ENCODE measurements at regions not wholly inside any gene's neighbourhood (a gene's known extent, or its start where the extent isn't known, plus 50 kb on each side); places are given as distances from the start of the nearest gene placed in this dataset.

DNA sequence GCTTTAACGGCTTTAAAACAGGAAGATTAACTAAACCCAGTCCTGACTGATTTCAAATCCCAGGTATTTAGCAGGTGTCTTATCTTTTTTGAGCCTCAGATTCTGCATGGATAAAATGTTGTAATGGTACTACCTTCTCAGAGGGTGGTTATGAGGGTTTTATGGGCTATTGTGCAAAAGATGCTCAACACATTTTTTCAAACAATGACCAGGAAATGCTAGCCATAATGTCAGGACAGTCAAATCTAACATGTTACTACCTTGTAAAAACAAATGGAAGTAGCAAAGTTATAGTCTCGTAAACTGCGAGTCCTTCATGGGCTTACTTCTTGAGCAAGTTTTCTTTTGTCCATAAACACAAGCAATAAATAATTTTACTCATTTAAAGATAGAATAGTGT, 162.1 kb upstream of the TFPI start:
- TF ChIP-seq GATA3 (IDR thresholded peaks at IDR 0.05; ENCODE audit: low read depth, low read length) (no peak), GATA2 (IDR thresholded peaks at IDR 0.05; ENCODE audit: low read depth, low read length) (no peak)

DNA sequence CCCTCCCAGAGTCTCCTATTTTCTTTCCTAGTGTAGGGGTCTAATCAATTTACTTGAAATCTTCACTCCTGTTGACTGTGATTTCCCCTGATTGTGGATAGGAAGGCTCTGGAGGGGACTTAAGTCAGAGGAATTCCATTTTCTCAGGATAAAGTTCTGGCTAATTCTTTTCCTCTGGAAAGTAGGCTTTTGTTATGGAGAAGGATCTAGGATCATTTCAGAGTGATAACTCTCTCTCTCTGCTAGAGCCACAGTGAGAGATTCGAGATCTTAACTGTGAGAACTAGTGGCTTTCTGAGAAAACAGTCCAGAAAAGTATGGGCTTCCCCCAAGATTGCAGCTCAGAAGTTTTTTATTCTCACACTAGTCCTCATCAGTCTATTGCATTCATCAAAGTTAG, 163.9 kb upstream of the TFPI start:
- TF ChIP-seq GATA3 (IDR thresholded peaks at IDR 0.05; ENCODE audit: low read depth, low read length) = no peak
- TF ChIP-seq GATA2 (IDR thresholded peaks at IDR 0.05; ENCODE audit: low read depth, low read length) = no peak

DNA sequence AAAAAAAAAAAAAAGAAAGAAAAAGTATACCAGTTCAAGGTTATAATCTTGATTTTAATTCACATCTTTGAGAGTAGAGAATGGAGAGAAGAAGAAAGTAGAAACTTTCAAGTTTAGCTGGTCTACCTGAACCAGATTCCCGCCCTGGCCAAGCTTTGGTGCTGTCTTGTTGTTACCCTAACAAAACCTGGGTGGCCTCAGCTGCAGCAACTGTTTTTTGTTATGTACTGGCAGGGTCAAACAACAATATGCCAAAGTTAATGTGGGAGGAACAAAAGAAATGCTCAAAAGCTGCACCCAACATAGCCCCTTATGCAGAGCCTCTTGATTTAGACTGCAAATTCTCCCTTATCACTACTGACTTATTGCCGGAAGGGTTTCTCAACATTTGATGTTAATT, 165.3 kb upstream of the TFPI start:
- TF ChIP-seq GATA3 (IDR thresholded peaks at IDR 0.05; ENCODE audit: low read depth, low read length) = no peak
- no peak for TF ChIP-seq GATA2 (IDR thresholded peaks at IDR 0.05; ENCODE audit: low read depth, low read length)

DNA sequence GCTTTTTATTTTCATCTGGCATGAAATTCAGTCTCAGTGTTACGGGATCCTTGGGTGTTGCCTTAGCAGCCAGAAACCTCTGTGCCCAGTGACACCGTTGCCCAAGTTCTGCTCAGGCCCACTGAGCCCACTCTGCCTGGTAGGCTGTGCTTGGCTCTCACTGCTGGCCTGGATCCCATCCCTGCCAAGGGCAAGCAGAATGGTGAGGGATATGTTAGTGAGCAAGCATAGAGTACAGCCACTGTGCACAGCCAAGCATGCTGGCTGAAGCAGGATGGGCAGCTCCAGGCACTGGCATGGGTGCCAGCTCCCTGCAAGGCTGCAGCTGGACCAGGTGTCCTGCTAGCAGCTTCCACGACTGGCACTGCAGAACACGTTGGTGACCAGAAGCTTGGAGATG, 194.7 kb upstream of the TFPI start:
- no peak for TF ChIP-seq GATA2 (IDR thresholded peaks at IDR 0.05; ENCODE audit: low read depth, low read length)
- no peak for TF ChIP-seq GATA3 (IDR thresholded peaks at IDR 0.05; ENCODE audit: low read depth, low read length)

DNA sequence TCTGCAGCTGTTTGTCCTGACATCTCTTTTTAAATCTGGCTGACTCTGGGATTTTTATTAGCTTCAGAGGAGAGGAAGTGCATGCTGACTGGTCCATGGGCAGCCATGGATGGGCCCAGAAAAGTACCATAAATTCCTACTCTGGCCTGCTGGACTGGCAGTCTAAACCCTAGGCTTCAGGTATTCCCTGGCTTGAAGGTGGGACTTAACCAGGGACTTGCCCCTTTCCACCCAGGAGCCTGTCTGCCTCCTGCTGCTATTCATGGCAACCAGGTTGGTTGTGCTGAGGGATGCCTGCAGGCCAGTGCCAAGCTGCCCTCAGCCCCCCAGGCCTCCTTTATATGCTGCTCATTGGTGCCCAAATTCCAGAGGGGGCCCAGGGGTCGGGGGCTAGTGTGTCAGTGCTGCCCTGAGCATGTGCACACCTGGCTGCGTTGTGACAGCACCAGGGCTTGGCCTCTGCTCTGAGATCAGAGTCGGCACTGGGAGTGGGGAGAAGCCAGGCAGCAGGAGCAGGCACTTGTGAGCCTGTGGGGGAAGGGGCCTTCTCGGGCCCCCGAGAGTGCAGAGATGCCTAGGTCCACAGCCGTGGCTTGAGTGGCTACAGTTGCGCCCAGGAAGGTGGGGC, 195.7 kb upstream of the TFPI start:
- TF ChIP-seq GATA3 (IDR thresholded peaks at IDR 0.05; ENCODE audit: low read depth, low read length) (no peak), GATA2 (IDR thresholded peaks at IDR 0.05; ENCODE audit: low read depth, low read length) (no peak)

DNA sequence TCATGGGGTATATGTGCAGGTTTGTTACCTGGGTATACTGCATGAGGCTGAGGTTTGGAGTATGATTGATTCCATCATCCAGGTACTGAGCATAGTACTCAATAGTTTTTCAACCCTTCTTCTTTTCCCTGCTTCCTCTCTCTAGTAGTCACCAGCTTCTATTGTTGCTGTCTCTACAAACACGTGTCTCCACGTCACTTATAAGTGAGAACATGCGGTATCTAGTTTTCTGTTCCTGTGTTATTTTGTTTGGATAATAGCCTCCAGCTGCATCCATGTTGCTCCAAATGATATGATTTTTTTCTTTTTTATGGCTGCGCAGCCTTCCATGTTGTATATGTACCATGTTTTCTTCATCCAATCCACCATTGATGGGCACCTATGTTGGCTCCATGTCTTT, 214.8 kb upstream of the TFPI start:
- no peak for TF ChIP-seq GATA3 (IDR thresholded peaks at IDR 0.05; ENCODE audit: low read depth, low read length)
- TF ChIP-seq GATA2 (IDR thresholded peaks at IDR 0.05; ENCODE audit: low read depth, low read length) = no peak

DNA sequence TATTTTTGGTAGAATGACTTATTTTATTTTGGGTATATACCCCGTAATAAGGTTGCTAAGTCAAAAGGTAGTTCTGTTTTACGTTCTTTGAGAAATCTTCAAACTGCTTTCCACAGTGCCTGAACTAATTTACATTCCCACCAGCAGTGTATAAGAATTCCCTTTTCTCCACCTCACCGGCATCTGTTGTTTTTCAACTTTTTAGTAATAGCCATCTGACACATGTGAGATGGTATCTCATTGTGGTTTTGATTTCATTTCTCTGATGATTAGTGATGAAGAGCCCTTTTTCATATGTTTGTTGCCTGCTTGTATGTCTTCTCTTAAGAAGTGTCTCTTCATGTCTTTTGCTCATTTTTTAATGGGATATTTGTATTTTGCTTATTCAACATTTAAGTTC, 215.2 kb upstream of the TFPI start:
- TF ChIP-seq GATA2 (IDR thresholded peaks at IDR 0.05; ENCODE audit: low read depth, low read length) (no peak), GATA3 (IDR thresholded peaks at IDR 0.05; ENCODE audit: low read depth, low read length) (no peak)

DNA sequence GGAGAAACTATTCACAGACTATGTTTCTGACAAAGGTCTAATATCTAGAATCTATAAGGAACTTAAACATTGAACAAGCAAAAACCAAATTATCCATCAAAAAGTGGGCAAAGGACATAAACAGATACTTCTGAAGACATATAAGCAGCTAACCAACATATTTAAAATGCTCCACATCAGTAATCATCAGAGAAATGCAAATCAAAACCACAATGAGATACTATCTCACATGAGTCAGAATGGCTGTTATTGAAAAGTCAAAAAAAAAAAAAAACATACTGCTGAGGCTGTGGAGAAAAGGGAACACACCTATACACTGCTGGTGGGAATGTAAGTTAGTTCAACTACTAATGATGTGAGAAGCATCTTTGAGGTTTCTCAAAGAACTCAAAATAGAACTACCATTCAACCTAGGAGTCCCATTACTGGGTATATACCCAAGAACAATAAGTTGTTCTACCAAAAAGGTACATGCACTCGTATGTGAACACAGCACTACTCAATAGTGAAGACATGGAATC, 220.4 kb upstream of the TFPI start:
- TF ChIP-seq GATA2 (IDR thresholded peaks at IDR 0.05; ENCODE audit: low read depth, low read length) (no peak), GATA3 (IDR thresholded peaks at IDR 0.05; ENCODE audit: low read depth, low read length) (no peak)

DNA sequence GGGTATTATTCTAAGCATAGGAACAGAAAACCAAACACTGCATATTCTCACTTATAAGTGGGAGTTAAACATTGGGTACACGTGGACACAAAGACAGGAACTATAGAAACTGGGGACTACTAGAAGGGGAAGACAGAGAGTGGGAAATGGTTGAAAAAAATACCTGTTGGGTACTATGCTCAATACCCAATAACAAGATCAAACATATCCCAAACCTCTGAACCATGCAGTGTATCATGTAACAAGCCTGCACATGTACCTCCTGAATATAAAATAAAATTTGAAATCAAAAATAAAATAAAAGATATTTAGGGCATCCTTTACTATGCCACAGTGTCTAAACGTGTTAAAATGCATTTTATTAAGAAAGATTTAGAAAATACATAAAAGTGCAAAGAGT, 221.0 kb upstream of the TFPI start:
- TF ChIP-seq GATA2 (IDR thresholded peaks at IDR 0.05; ENCODE audit: low read depth, low read length) (no peak), GATA3 (IDR thresholded peaks at IDR 0.05; ENCODE audit: low read depth, low read length) (no peak)

DNA sequence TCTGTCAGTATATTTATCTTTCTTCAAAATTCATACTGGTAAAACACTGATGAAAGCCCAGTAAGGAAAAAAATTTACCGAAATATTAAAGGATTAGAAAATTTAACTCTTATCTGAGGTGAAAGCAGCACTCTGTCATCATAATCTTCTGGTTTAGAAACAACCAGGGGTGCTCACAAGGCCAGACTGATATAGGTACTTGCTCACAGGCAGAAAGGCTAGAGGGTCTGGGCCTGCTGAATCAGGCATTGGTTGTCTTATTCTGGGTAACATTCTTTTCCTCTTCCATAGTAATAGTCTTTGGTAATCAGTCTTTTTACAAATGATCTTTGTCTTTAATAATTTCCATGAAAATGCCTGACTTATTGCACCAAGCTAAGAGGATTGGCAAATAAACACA, 221.4 kb upstream of the TFPI start:
- TF ChIP-seq GATA3 (IDR thresholded peaks at IDR 0.05; ENCODE audit: low read depth, low read length) = no peak
- TF ChIP-seq GATA2 (IDR thresholded peaks at IDR 0.05; ENCODE audit: low read depth, low read length) = no peak

DNA sequence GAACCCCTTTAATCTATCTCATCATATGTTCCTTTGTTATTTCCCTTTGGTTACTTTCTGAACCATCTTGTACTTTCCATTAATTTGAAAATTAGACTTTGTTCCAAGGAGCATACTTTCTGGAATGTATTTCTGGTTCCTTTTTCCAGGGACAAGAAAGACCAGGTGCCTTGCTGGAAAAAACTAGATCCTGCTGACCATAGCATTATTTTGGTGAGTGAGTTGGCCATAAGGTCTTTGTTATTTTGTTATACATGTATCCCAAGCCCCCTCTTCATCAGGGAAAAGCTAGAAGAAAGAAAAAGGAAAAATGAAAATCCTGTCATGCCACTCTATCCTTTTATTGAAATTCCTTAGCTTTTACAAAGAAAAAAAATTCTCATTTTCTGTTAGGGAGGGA, 228.1 kb upstream of the TFPI start:
- TF ChIP-seq GATA3 (IDR thresholded peaks at IDR 0.05; ENCODE audit: low read depth, low read length) (no peak), GATA2 (IDR thresholded peaks at IDR 0.05; ENCODE audit: low read depth, low read length) (no peak)

DNA sequence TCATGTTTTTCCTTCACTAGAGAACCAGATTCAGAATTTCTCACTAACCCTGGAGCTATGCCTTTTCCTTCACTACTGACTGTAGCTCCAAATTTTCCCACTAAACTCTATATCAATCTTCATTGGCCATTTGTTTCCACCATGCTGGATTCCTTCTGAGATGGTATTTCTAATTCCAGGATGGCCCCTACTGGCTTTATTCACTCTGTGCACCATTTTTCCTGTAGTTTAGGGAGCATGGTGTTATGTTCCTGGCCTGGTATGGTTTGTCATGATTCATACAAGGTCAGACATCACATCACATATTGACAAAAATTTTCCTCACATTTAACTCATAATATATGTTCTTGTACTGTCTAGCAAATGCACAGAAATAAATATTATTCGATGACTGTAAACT, 229.2 kb upstream of the TFPI start:
- TF ChIP-seq GATA2 (IDR thresholded peaks at IDR 0.05; ENCODE audit: low read depth, low read length) (no peak), GATA3 (IDR thresholded peaks at IDR 0.05; ENCODE audit: low read depth, low read length) (no peak)

DNA sequence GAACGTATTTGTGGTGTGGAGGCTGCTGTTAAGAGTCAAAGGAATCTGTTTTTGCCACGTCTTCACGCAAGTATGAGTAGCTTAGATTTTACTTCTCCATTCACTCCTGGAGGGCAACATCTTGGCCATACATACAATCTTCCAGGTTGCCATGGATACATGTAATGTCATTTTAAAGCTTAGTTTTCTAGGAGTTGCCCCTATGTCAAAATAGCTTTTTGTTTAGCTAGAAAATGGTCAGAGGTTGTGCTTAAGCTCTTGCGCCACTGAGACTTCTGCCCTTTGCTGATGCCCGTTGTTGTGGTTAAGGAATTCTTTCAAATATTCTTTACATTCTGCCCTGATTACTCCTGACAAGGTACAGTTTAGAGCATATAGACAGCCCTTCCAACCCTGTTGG, 245.4 kb upstream of the TFPI start:
- TF ChIP-seq GATA2 (IDR thresholded peaks at IDR 0.05; ENCODE audit: low read depth, low read length) (no peak), GATA3 (IDR thresholded peaks at IDR 0.05; ENCODE audit: low read depth, low read length) (no peak)

DNA sequence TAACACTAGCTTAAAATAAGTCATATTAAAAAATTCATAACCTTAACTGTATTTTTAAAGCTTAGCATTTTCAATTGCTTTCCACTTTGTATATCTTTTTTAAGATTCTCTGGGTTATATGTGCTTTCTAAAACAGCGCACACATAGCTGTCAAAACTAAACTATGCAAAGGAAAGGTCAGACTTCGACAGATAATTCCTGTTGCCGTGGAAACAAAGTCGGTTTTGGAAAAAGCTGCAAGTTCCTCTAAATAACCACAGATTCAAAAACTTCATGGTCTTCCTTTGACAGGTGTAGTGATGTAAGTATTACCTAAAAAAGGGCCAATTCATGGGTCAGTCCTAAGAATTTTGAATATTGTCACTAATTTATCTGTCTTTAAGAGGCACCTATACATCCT, 249.6 kb upstream of the TFPI start:
- TF ChIP-seq GATA2 (IDR thresholded peaks at IDR 0.05; ENCODE audit: low read depth, low read length) (no peak), GATA3 (IDR thresholded peaks at IDR 0.05; ENCODE audit: low read depth, low read length) (no peak)

DNA sequence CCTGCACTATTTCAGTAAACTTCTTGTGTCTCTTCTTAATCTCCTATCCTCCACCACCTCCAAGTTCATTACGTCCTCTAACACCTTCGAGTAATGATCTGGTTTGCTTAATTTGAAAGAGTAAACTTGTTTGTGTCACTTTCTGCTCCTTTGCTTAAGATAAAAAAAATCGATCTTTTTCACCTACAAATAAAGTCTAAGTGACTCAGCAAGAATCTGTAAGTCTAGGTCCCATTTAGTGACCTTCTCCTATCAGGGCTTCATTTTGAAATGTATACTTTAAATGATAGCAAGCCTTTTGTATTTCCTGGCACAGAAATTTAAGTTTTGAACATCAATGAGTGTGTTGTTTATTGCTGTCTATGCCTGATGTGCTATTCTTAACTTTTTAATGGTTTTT, 260.9 kb upstream of the TFPI start:
- no peak for TF ChIP-seq GATA2 (IDR thresholded peaks at IDR 0.05; ENCODE audit: low read depth, low read length)
- TF ChIP-seq GATA3 (IDR thresholded peaks at IDR 0.05; ENCODE audit: low read depth, low read length) = no peak

DNA sequence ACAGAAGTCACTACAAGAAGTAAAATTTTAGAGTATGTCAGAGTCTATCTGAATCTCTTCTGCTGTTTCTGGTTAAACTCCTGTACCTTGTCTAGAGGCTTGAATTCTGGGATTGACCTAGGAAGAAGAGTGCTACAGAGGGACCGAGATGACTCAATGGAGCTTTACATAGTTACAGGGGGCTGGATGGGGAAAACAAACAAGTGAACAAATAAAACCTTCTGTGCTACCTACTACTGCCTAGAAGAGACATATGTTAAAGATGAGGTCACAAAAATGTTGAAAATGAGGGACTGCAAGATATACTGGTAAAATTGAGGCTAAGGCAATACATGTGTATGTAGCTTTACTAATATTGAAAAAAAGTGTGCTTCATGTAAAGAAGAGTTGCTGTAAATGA, 265.4 kb upstream of the TFPI start:
- TF ChIP-seq GATA2 (IDR thresholded peaks at IDR 0.05; ENCODE audit: low read depth, low read length) = no peak
- no peak for TF ChIP-seq GATA3 (IDR thresholded peaks at IDR 0.05; ENCODE audit: low read depth, low read length)

Data from SH-SY5Y (cell line).